ENCODE measurements at regions not wholly inside any gene's neighbourhood (a gene's known extent, or its start where the extent isn't known, plus 50 kb on each side); places are given as distances from the start of the nearest gene placed in this dataset.

DNA sequence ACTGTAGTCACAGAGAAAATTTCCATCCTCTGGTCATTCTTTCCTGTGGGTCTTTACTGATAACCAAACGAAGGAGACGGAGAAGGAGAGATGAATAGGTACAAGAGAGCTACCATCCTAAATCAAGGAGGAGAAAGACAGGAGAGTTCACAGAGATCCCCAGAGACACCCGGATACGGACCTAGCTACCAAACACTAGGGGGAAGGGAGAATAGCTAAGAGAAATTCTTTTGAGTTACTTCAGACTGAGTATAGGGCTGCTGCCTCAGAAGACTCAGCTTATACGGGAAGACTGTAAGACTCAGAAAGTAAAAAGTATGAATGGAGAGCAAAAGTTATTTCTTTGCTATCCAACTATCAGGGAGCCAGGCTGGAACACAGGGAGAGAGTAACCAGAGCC, 572.1 kb downstream of the C4orf33 start:
- Histone ChIP-seq H4K91ac (ENCODE audit: low read depth, low read length, poor library complexity) (no peak overlapping the region), H2BK120ac (ENCODE audit: low read depth, low read length) (no peak overlapping the region), H4K8ac (ENCODE audit: low read depth, low read length) (no peak overlapping the region)

DNA sequence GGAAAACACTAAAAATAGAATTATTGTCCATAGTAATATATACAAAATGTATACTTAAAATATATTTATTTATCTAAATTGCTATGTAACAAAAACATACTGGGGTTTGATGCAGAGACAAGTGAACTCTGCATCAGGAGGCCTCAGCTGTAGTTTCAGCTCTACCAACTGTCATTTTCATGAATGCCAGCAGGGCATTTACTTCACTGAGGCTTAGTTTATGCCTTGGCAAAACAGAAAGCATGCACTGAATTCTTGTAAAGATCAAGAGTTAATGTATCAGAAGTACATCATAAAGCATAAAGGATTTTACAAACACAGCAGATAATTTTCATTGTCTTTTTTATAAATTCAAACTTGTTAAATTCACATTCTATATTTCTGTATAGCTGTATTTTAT, 577.0 kb downstream of the C4orf33 start:
- H3K4me3 ChIP-seq (ENCODE audit: low read length in 2 of 2) = no peak overlapping the region
- no peak overlapping the region for H3K4ac ChIP-seq (ENCODE audit: low read length)
- H2AFZ ChIP-seq (ENCODE audit: low read length) = no peak overlapping the region
- no peak overlapping the region for H3K14ac ChIP-seq (ENCODE audit: low read length)
- no peak overlapping the region for H3K9ac ChIP-seq (ENCODE audit: low read depth, low read length, poor library complexity)
- no peak overlapping the region for H3K4me2 ChIP-seq (ENCODE audit: insufficient read depth, low read length, poor library complexity, severe bottlenecking)
- H4K91ac ChIP-seq (ENCODE audit: low read depth, low read length, poor library complexity) = no peak overlapping the region
- no peak overlapping the region for H2BK5ac ChIP-seq (ENCODE audit: low read length)
- no peak for DNase-seq (ENCODE audit: low spot score)
- H3K27ac ChIP-seq (replicated peaks; ENCODE audit: low read length) = no peak overlapping the region
- H3K23ac ChIP-seq (ENCODE audit: low read depth, low read length, poor library complexity) = no peak overlapping the region
- no peak overlapping the region for H2BK12ac ChIP-seq (ENCODE audit: low read length)
- no peak overlapping the region for H3K18ac ChIP-seq (ENCODE audit: low read length)
- H2BK120ac ChIP-seq (ENCODE audit: low read depth, low read length) = no peak overlapping the region
- H3K9me3 ChIP-seq (replicated peaks in 1 of 2; ENCODE audit: control insufficient read depth in 2 of 2, insufficient read depth in 1 of 2, low read depth in 1 of 2, low read length in 2 of 2) = peaks cover 2% of the 10 kb centered on the region in 2 donors
- H3K79me1 ChIP-seq (ENCODE audit: low read depth, low read length) = no peaks in the 10 kb centered on the region
- H3K27me3 ChIP-seq (ENCODE audit: control insufficient read depth in 3 of 3, insufficient read depth in 3 of 3, low read depth in 1 of 3, low read length in 3 of 3) = no peaks in the 10 kb centered on the region
- no peak overlapping the region for H2AK5ac ChIP-seq (ENCODE audit: low read depth, low read length)
- H3K4me1 ChIP-seq (ENCODE audit: control insufficient read depth in 2 of 2, insufficient read depth in 1 of 2, low read depth in 1 of 2, low read length in 2 of 2) = no peaks in the 10 kb centered on the region
- H3K36me3 ChIP-seq (replicated peaks in 1 of 2; ENCODE audit: control insufficient read depth in 2 of 2, insufficient read depth in 2 of 2, low read length in 2 of 2) = no peaks in the 10 kb centered on the region
- H2BK15ac ChIP-seq (ENCODE audit: low read length) = no peak overlapping the region
- H4K8ac ChIP-seq (ENCODE audit: low read depth, low read length) = no peak overlapping the region

More for the DNA sequence above, 572.1 kb downstream of the C4orf33 start:
- Histone ChIP-seq H2BK12ac (ENCODE audit: low read length) (no peak overlapping the region), H3K27me3 (ENCODE audit: control insufficient read depth in 3 of 3, insufficient read depth in 3 of 3, low read depth in 1 of 3, low read length in 3 of 3) (no peaks in the 10 kb centered on the region), H3K18ac (ENCODE audit: low read length) (no peak overlapping the region), H3K4me2 (ENCODE audit: insufficient read depth, low read length, poor library complexity, severe bottlenecking) (no peak overlapping the region), H3K14ac (ENCODE audit: low read length) (no peak overlapping the region), H2BK15ac (ENCODE audit: low read length) (no peak overlapping the region), H2AK5ac (ENCODE audit: low read depth, low read length) (no peak overlapping the region), H2AFZ (ENCODE audit: low read length) (no peak overlapping the region), H2BK5ac (ENCODE audit: low read length) (no peak overlapping the region), H3K4me1 (ENCODE audit: control insufficient read depth in 2 of 2, insufficient read depth in 1 of 2, low read depth in 1 of 2, low read length in 2 of 2) (no peaks in the 10 kb centered on the region), H3K23ac (ENCODE audit: low read depth, low read length, poor library complexity) (no peak overlapping the region), H3K4ac (ENCODE audit: low read length) (no peak overlapping the region), H3K27ac (replicated peaks; ENCODE audit: low read length) (no peak overlapping the region), H3K36me3 (replicated peaks in 1 of 2; ENCODE audit: control insufficient read depth in 2 of 2, insufficient read depth in 2 of 2, low read length in 2 of 2) (no peaks in the 10 kb centered on the region), H3K4me3 (ENCODE audit: low read length in 2 of 2) (no peak overlapping the region), H3K9me3 (replicated peaks in 1 of 2; ENCODE audit: control insufficient read depth in 2 of 2, insufficient read depth in 1 of 2, low read depth in 1 of 2, low read length in 2 of 2) (no peaks in the 10 kb centered on the region), H3K9ac (ENCODE audit: low read depth, low read length, poor library complexity) (no peak overlapping the region), H3K79me1 (ENCODE audit: low read depth, low read length) (no peaks in the 10 kb centered on the region)
- WGBS, 2 donors (ENCODE audit: extremely low coverage in 2 of 2, insufficient read length in 2 of 2, insufficient replicate concordance in 1 of 2) = no CpG with 5 or more reads among the region's 5 CpGs
- DNase-seq (ENCODE audit: low spot score) = no peak

DNA sequence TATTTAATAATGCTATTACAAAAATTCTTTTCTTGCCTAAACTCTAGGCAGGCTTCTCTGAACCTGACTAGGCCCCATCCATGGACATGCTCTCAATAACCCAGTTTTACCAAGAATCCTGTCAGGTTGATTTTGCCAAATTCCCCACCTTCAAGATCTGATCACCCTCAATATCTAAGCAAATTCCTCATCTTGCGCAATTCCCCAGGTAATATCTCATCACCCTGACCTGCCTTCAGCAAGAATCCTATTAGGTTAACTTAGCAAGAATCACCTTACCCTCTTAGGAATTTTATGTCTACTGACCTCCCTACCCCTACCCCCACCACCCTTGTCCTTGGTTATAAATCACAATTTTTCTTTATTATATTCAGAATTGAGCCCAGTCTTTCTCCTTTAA, 579.1 kb downstream of the C4orf33 start:
- no CpG with 5 or more reads among the region's 1 CpG for WGBS, 2 donors (ENCODE audit: extremely low coverage in 2 of 2, insufficient read length in 2 of 2, insufficient replicate concordance in 1 of 2)
- Histone ChIP-seq H3K9ac (ENCODE audit: low read depth, low read length, poor library complexity) (no peak overlapping the region), H3K9me3 (replicated peaks in 1 of 2; ENCODE audit: control insufficient read depth in 2 of 2, insufficient read depth in 1 of 2, low read depth in 1 of 2, low read length in 2 of 2) (peaks cover 2% of the 10 kb centered on the region in 2 donors), H4K91ac (ENCODE audit: low read depth, low read length, poor library complexity) (no peak overlapping the region), H3K27me3 (ENCODE audit: control insufficient read depth in 3 of 3, insufficient read depth in 3 of 3, low read depth in 1 of 3, low read length in 3 of 3) (no peaks in the 10 kb centered on the region), H2AK5ac (ENCODE audit: low read depth, low read length) (no peak overlapping the region), H3K23ac (ENCODE audit: low read depth, low read length, poor library complexity) (no peak overlapping the region), H3K36me3 (replicated peaks in 1 of 2; ENCODE audit: control insufficient read depth in 2 of 2, insufficient read depth in 2 of 2, low read length in 2 of 2) (no peaks in the 10 kb centered on the region), H3K4ac (ENCODE audit: low read length) (no peak overlapping the region), H3K79me1 (ENCODE audit: low read depth, low read length) (no peaks in the 10 kb centered on the region), H3K18ac (ENCODE audit: low read length) (no peak overlapping the region), H2BK120ac (ENCODE audit: low read depth, low read length) (no peak overlapping the region), H2AFZ (ENCODE audit: low read length) (no peak overlapping the region), H4K8ac (ENCODE audit: low read depth, low read length) (no peak overlapping the region), H2BK12ac (ENCODE audit: low read length) (no peak overlapping the region), H3K4me2 (ENCODE audit: insufficient read depth, low read length, poor library complexity, severe bottlenecking) (no peak overlapping the region), H3K27ac (replicated peaks; ENCODE audit: low read length) (no peak overlapping the region), H2BK5ac (ENCODE audit: low read length) (no peak overlapping the region), H3K4me3 (ENCODE audit: low read length in 2 of 2) (no peak overlapping the region), H2BK15ac (ENCODE audit: low read length) (no peak overlapping the region), H3K4me1 (ENCODE audit: control insufficient read depth in 2 of 2, insufficient read depth in 1 of 2, low read depth in 1 of 2, low read length in 2 of 2) (no peaks in the 10 kb centered on the region), H3K14ac (ENCODE audit: low read length) (no peak overlapping the region)
- no peak for DNase-seq (ENCODE audit: low spot score)

DNA sequence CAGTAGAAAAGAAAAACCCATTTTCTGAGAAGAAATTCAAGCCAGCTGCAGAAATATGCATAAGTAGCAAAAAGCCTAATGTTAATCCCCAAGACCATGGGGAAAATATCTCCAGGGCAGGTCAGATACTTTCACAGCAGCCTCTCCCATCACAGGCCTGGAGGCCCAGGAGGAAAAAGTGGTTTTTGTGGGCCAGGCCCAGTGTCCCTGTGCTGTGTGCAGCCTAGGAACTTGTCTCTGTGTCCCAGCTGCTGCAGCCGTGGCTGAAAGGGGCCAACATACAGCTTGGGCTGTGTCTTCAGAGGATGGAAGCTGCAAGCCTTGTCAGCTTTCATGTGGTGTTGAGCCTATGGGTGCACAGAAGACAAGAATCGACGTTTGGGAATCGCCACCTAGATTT, 581.0 kb downstream of the C4orf33 start:
- Histone ChIP-seq H3K4ac (ENCODE audit: low read length) (no peak overlapping the region), H2BK12ac (ENCODE audit: low read length) (no peak overlapping the region), H4K8ac (ENCODE audit: low read depth, low read length) (no peak overlapping the region), H2BK15ac (ENCODE audit: low read length) (no peak overlapping the region), H3K4me3 (ENCODE audit: low read length in 2 of 2) (no peak overlapping the region), H3K18ac (ENCODE audit: low read length) (no peak overlapping the region), H4K91ac (ENCODE audit: low read depth, low read length, poor library complexity) (no peak overlapping the region), H3K14ac (ENCODE audit: low read length) (no peak overlapping the region), H3K4me2 (ENCODE audit: insufficient read depth, low read length, poor library complexity, severe bottlenecking) (no peak overlapping the region), H2AFZ (ENCODE audit: low read length) (no peak overlapping the region), H2BK5ac (ENCODE audit: low read length) (no peak overlapping the region), H3K27ac (replicated peaks; ENCODE audit: low read length) (no peak overlapping the region), H3K27me3 (ENCODE audit: control insufficient read depth in 3 of 3, insufficient read depth in 3 of 3, low read depth in 1 of 3, low read length in 3 of 3) (no peaks in the 10 kb centered on the region), H2BK120ac (ENCODE audit: low read depth, low read length) (no peak overlapping the region), H3K9me3 (replicated peaks in 1 of 2; ENCODE audit: control insufficient read depth in 2 of 2, insufficient read depth in 1 of 2, low read depth in 1 of 2, low read length in 2 of 2) (peaks cover 2% of the 10 kb centered on the region in 2 donors), H3K23ac (ENCODE audit: low read depth, low read length, poor library complexity) (no peak overlapping the region), H3K36me3 (replicated peaks in 1 of 2; ENCODE audit: control insufficient read depth in 2 of 2, insufficient read depth in 2 of 2, low read length in 2 of 2) (no peaks in the 10 kb centered on the region), H2AK5ac (ENCODE audit: low read depth, low read length) (no peak overlapping the region), H3K79me1 (ENCODE audit: low read depth, low read length) (no peaks in the 10 kb centered on the region), H3K9ac (ENCODE audit: low read depth, low read length, poor library complexity) (no peak overlapping the region), H3K4me1 (ENCODE audit: control insufficient read depth in 2 of 2, insufficient read depth in 1 of 2, low read depth in 1 of 2, low read length in 2 of 2) (no peaks in the 10 kb centered on the region)
- WGBS, 2 donors (ENCODE audit: extremely low coverage in 2 of 2, insufficient read length in 2 of 2, insufficient replicate concordance in 1 of 2) = no CpG with 5 or more reads among the region's 4 CpGs
- DNase-seq (ENCODE audit: low spot score) = no peak

Measured in neuronal stem cell (in vitro differentiated cells).